ENCODE measurements at regions not wholly inside any gene's neighbourhood (a gene's known extent, or its start where the extent isn't known, plus 50 kb on each side); places are given as distances from the start of the nearest gene placed in this dataset.

DNA sequence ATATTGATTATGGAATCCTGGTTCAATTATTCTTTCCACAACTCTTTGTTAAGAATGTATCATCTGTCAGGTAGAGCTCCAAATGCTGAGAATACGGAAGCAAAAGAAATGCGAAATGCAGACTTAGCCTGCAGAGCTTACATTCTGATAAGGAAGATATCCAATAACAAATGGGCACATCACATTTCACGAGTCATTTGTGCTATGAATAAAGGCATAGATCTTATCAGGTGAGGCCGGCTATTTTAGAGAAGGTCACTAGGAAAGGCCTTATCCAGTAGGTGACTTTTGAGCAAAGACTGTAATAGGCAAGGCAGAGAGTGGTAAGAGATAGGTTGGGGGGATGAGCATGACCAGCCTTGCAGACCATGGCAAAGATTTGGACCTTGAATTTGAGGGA is 174.3 kb upstream of the SERPINE2 start:
- Histone ChIP-seq H3K9me3 (replicated peaks) (no peaks in the 10 kb centered on the region), H3K27ac (no peak overlapping the region), H3K27me3 (replicated peaks) (no peaks in the 10 kb centered on the region), H3K36me3 (no peaks in the 10 kb centered on the region), H3K4me1 (replicated peaks) (no peaks in the 10 kb centered on the region), H3K4me3 (no peak overlapping the region)
- no peak for DNase-seq (ENCODE audit: low read depth in 1 of 2, low spot score in 2 of 2)

DNA sequence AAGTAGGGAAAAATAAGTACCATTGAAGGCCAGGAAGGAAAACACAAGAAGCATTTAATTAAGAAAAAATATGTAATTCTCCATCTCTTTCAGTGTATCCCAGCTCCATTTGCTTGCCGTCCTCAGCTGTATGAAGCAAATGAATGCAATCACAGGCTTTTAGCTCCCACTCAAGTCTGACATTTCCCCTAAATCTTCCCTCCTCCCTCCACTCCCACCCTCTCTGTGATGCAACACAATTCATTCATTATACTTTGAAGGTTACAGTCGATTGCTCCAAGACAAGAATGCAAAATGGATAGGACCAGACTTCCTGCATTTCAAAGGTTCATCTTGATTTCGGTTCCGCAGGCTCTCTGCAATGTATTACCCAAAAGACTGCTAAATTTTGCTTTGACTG is 172.7 kb upstream of the SERPINE2 start:
- H3K27ac ChIP-seq: no peak overlapping the region
- no peaks in the 10 kb centered on the region for H3K27me3 ChIP-seq (replicated peaks)
- H3K36me3 ChIP-seq: no peaks in the 10 kb centered on the region
- DNase-seq (ENCODE audit: low read depth in 1 of 2, low spot score in 2 of 2): no peak
- H3K4me3 ChIP-seq: no peak overlapping the region
- no peaks in the 10 kb centered on the region for H3K4me1 ChIP-seq (replicated peaks)
- H3K9me3 ChIP-seq (replicated peaks): no peaks in the 10 kb centered on the region

DNA sequence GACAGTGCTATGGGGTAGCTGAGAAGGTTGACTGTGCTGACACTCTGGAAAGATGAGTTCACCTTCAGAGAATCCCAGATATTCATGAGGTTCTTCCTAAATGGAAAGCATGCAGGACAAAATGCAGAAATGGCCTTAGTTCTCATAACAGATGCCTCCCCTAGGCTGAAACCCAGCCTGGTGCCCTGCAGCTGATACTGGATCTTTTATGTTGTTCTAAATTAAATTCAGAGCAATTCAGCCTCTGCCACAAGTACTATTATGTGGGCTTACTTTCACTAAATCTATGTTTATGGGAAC is 172.0 kb upstream of the SERPINE2 start:
- H3K27ac ChIP-seq: no peak overlapping the region
- H3K4me3 ChIP-seq: no peak overlapping the region
- H3K36me3 ChIP-seq: no peaks in the 10 kb centered on the region
- no peak for DNase-seq (ENCODE audit: low read depth in 1 of 2, low spot score in 2 of 2)
- no peaks in the 10 kb centered on the region for H3K4me1 ChIP-seq (replicated peaks)
- H3K9me3 ChIP-seq (replicated peaks): no peaks in the 10 kb centered on the region
- no peaks in the 10 kb centered on the region for H3K27me3 ChIP-seq (replicated peaks)

DNA sequence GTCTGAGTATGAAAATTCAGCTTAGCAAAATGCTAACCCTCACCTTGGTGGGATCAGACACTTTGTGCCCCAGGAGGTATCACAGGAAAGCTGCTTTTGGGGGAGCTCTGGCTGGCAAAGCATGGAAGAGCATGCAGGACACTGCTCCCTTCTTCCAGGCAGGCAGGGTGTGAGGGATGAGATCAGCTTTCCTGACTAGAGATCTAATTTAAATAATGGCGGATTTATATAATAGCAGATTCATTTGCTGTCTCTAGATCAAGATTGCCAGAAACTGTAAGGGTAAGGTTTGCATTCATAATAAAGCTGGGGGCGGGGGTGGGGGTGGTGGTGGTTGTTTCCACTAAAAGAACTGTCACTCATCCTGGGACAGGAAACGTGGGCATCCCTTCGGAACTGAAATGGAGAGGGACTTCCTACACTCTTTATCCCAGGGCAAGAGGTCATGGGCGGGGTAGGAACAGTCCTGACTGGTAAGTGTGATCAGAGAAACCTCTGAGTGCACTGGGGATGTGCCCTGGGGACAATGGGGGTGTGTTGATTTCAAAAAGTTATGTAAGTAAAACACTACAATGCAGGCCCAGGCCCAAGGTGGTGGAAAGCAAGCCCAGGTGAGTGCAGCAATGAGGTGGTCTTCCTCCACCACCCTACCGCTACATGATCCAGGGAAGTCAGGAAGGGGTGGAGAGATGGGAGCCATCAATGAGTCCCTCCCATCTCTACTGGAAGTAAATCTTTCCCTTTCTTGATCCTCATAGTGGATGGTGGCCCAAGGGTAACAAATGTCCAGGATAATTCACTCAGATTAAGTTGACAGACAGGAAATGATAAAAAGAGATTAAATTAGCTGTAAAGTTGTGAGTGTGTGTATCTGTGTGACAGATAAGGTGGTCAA is 171.4 kb upstream of the SERPINE2 start:
- no peaks in the 10 kb centered on the region for H3K4me1 ChIP-seq (replicated peaks)
- H3K27ac ChIP-seq: no peak overlapping the region
- DNase-seq (ENCODE audit: low read depth in 1 of 2, low spot score in 2 of 2): no peak
- H3K9me3 ChIP-seq (replicated peaks): no peaks in the 10 kb centered on the region
- H3K36me3 ChIP-seq: no peaks in the 10 kb centered on the region
- no peaks in the 10 kb centered on the region for H3K27me3 ChIP-seq (replicated peaks)
- no peak overlapping the region for H3K4me3 ChIP-seq

DNA sequence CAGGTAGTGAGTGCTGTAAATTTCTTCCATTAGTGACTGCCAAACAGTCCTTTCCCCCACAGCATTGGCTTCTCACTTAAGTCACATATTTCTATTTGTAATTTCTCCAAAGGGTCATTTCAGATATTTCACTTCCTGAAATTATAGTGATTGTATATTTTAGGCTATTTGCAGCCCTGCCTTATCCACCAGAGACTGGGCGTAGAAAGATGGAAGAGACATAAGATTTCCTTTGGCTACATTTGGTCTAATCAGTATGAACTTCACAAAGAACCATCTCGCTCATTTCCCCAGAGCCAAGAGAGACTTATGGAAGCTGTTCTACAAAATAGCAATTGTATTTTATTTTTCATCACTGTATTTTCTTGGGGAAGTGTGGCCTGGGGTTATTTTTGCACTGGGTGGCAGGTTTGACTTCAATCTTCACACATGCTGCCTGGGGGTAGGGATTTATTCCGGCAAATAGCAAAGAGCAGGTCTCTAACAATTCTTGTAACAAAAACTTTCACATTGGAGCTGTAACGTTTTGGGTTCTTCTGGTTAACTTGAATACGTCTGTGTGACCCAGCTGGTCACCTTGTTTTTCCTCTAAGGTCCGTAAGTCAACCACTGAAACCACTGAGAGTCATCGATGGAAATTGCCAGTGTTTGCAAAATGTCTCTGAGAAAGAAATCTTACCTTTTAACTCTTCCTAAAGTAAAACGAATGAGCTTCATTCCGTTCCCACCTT is 170.6 kb upstream of the SERPINE2 start:
- Histone ChIP-seq H3K4me1 (replicated peaks) (no peaks in the 10 kb centered on the region), H3K4me3 (no peak overlapping the region), H3K27ac (no peak overlapping the region), H3K36me3 (no peaks in the 10 kb centered on the region), H3K9me3 (replicated peaks) (no peaks in the 10 kb centered on the region), H3K27me3 (replicated peaks) (no peaks in the 10 kb centered on the region)
- no peak for DNase-seq (ENCODE audit: low read depth in 1 of 2, low spot score in 2 of 2)

DNA sequence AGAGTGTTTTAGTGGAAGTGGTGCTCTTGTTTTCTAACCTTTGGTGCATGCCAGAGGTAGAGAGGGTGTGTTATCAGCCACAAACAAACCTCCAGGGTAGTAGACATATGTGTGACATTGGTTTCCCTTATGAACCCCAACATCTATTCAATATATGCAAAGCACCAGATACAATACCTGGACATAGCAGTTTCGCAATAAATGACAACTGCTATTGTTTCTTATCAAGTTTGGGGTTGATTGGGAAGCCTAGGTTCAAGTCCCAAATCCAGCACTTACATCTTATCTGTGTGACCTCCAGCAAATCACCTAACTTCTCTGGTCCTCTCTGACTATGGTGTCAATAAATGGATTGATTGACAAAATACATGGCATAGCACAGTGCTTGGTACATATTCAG is 169.4 kb upstream of the SERPINE2 start:
- Histone ChIP-seq H3K27me3 (replicated peaks) (no peaks in the 10 kb centered on the region), H3K27ac (no peak overlapping the region), H3K36me3 (no peaks in the 10 kb centered on the region), H3K4me3 (no peak overlapping the region), H3K4me1 (replicated peaks) (no peaks in the 10 kb centered on the region), H3K9me3 (replicated peaks) (no peaks in the 10 kb centered on the region)
- DNase-seq (ENCODE audit: low read depth in 1 of 2, low spot score in 2 of 2): no peak

DNA sequence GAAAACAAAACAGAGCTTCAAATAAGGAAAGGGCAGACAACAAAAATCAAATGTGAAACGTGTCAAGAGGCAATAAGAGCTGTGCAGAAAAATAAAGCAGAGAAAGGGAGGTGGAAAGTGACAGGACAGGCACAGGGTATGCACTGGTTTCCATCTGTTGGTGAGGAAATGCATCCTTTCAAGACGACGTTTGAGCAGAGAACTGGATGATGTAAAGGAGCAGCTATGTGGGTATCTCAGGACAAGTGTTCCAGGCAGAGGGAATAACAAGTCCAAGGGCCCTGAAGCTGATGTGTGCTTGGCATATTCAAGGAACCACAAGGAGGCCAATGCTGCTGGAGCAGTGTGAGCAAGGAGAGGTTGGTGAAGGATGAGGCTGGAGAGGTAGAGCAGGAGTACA is 168.9 kb upstream of the SERPINE2 start:
- H3K4me3 ChIP-seq: no peak overlapping the region
- H3K27ac ChIP-seq: no peak overlapping the region
- H3K27me3 ChIP-seq (replicated peaks): no peaks in the 10 kb centered on the region
- no peaks in the 10 kb centered on the region for H3K9me3 ChIP-seq (replicated peaks)
- no peak for DNase-seq (ENCODE audit: low read depth in 1 of 2, low spot score in 2 of 2)
- H3K36me3 ChIP-seq: no peaks in the 10 kb centered on the region
- H3K4me1 ChIP-seq (replicated peaks): no peaks in the 10 kb centered on the region

DNA sequence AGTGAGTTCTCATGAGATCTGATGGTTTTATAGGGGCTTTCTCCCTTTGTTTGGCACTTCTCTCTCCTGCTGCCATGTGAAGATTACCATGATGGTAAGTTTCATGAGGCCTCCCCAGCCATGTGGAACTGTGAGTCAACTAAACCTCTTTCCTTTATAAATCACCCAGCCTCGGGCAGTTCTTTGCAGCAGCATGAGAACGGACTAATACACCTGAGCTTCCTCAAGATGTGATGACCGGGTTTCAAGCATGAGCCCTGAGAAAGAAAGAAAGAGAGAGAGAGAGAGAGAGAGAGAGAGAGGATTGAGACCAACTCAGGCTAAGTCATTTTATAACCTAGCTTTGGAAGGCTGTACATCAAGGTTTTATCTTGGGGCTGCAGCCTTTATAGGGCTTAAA is 167.7 kb upstream of the SERPINE2 start:
- no peak overlapping the region for H3K4me3 ChIP-seq
- H3K27ac ChIP-seq: no peak overlapping the region
- H3K4me1 ChIP-seq (replicated peaks): no peaks in the 10 kb centered on the region
- H3K36me3 ChIP-seq: no peaks in the 10 kb centered on the region
- H3K9me3 ChIP-seq (replicated peaks): no peaks in the 10 kb centered on the region
- DNase-seq (ENCODE audit: low read depth in 1 of 2, low spot score in 2 of 2): no peak
- no peaks in the 10 kb centered on the region for H3K27me3 ChIP-seq (replicated peaks)

DNA sequence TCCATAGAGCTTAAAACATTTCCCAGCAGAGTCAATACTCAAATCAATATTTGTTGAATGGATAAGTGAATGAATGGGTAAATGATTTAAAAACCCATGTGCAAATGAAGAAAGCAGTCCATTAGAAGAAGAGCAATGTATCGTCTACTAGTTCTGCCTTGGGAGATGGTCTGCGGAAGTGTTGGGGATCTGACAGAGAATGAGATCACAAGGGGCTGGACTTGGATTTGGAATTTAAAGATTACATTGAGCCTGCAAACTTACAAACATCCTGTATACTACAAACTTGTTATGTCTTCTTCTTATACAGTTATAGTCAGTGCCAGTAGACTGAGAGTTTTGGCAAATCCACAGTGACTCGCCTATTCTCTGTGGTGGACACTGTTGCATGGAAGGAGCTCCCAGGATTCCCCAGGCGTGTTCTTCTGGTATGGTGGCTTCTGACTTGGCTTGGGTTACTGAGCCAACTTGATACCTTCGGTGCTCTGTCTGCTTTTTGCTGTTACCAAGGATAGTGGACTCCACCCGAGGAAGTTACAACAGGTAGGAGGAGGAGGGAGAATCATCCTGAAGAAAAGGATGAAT is 163.3 kb upstream of the SERPINE2 start:
- no peaks in the 10 kb centered on the region for H3K4me1 ChIP-seq (replicated peaks)
- H3K27ac ChIP-seq: no peak overlapping the region
- no peaks in the 10 kb centered on the region for H3K27me3 ChIP-seq (replicated peaks)
- H3K9me3 ChIP-seq (replicated peaks): no peaks in the 10 kb centered on the region
- DNase-seq (ENCODE audit: low read depth in 1 of 2, low spot score in 2 of 2): no peak
- H3K4me3 ChIP-seq: no peak overlapping the region
- no peaks in the 10 kb centered on the region for H3K36me3 ChIP-seq

DNA sequence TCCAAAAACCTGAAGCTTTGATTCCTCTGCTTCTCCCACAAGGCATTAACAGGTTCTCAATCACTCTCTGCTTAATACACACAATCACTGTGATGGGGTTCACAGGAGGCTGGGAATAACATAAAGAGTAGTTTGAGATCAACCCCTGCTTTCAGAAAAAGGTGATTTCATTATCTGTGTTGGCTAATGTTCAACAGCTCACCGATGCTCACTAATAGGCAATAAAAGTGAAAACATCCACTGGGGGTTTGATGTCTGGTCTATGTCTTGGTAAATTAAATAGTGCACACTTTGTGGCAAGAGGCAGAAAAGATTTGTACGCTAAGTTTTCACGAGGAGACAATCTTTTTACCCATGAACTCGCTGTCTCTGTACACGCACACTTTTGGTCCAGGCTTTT is 159.3 kb upstream of the SERPINE2 start:
- Histone ChIP-seq H3K9me3 (replicated peaks) (no peaks in the 10 kb centered on the region; the same call in 1 of the 2 replicates), H3K4me3 (no peak overlapping the region), H3K27ac (no peak overlapping the region), H3K36me3 (no peaks in the 10 kb centered on the region), H3K4me1 (replicated peaks) (no peaks in the 10 kb centered on the region), H3K27me3 (replicated peaks) (no peaks in the 10 kb centered on the region)
- DNase-seq (ENCODE audit: low read depth in 1 of 2, low spot score in 2 of 2): no peak

DNA sequence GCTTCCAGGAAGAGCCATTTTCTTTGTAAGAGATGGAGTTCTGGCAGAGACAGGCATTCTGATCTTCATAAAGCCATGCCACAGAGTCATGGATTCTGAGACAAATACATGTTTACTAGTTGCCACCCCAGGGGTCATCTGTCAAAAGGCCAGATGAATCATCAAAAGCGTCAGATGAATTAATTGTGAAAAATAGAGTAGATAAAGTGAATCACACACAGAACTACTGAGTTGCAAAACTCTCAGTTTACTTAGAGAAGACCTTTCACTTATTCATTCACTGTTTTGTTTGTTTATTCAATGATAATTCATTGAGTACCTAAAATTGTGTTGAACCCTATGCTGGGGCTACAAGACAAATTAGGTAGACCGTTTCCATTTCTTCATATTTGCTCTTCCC is 157.7 kb upstream of the SERPINE2 start:
- H3K27ac ChIP-seq: no peak overlapping the region
- H3K36me3 ChIP-seq: no peaks in the 10 kb centered on the region
- DNase-seq (ENCODE audit: low read depth in 1 of 2, low spot score in 2 of 2): no peak
- H3K27me3 ChIP-seq (replicated peaks): no peaks in the 10 kb centered on the region
- no peak overlapping the region for H3K4me3 ChIP-seq
- H3K9me3 ChIP-seq (replicated peaks): no peaks in the 10 kb centered on the region; the same call in 1 of the 2 replicates
- H3K4me1 ChIP-seq (replicated peaks): no peaks in the 10 kb centered on the region

DNA sequence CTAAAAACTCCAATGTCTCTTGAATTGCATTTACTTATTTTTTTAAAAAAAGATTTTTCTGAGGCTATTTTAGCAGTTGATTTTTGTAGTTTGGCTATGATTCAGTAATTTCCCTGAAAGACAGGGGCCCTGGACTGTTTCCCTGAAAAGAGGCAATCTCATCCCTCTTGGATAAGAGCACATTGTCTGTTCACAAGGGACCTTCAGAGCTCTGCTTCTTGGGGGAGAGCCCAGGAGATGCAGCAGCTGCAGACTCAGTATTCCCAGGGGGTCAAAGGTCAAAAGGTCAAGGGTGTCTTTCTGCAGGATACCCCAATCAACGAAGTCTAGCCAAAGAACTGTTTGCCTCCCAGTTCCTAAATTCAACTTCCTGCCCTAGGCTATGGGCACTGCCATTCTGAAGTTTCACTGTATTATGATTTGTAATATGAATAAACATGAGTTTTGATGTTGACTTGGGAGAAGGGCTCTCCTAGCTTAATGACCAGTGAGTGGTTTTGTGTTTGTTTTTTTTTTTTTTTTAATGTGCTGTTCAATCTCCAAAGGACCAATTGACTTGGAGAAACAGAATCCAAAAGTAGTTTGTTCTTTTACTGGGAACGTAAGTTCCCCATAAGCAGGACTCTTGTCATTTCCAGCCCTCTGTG is 157.0 kb upstream of the SERPINE2 start:
- no peak for DNase-seq (ENCODE audit: low read depth in 1 of 2, low spot score in 2 of 2)
- no peaks in the 10 kb centered on the region; the same call in 1 of the 2 replicates for H3K9me3 ChIP-seq (replicated peaks)
- no peaks in the 10 kb centered on the region for H3K4me1 ChIP-seq (replicated peaks)
- no peak overlapping the region for H3K4me3 ChIP-seq
- H3K27ac ChIP-seq: no peak overlapping the region
- no peaks in the 10 kb centered on the region for H3K27me3 ChIP-seq (replicated peaks)
- H3K36me3 ChIP-seq: no peaks in the 10 kb centered on the region

DNA sequence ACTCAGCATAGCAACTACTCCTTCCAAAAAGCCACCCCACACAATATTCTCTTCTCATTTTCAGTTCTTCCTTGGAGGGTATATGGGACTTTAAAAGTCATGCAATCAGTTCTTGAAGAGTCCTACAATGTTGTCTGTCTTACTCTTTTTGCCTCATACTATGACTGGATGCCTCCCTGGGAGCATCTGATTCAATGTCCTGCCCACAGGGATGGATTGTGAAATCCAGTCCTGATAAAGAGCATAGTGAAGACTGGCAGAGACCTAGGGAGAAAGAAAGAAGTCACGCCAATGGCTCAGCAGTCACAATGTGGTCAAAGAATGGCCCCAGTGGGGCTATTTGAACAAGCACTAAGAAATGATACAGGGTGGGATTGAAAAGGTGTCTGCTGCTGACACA is 155.1 kb upstream of the SERPINE2 start:
- no peak overlapping the region for H3K4me3 ChIP-seq
- no peak for DNase-seq (ENCODE audit: low read depth in 1 of 2, low spot score in 2 of 2)
- no peaks in the 10 kb centered on the region for H3K36me3 ChIP-seq
- no peaks in the 10 kb centered on the region; the same call in 1 of the 2 replicates for H3K9me3 ChIP-seq (replicated peaks)
- no peaks in the 10 kb centered on the region for H3K27me3 ChIP-seq (replicated peaks)
- H3K4me1 ChIP-seq (replicated peaks): no peaks in the 10 kb centered on the region
- H3K27ac ChIP-seq: no peak overlapping the region

DNA sequence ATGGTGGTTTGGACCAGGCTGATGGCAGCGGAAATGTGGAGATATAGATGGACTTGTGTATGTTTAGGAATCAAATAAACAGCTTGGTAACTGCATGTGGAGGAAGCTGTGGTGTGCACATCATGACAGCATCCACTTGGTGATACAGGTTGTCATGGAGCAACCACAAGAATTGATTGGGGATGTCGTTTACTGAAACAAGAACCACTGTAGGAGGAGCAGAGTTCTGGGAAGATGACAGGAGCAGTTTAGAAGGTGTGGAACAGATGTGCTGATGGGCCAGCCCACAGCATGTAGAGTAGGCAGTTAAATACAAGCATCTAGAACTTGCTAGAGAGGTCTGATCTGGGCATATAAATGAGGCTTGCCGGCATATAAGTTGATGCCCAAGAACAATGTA is 152.4 kb upstream of the SERPINE2 start:
- Histone ChIP-seq H3K9me3 (replicated peaks) (no peaks in the 10 kb centered on the region; the same call in 1 of the 2 replicates), H3K4me3 (no peak overlapping the region), H3K27me3 (replicated peaks) (no peaks in the 10 kb centered on the region), H3K36me3 (no peaks in the 10 kb centered on the region), H3K27ac (no peak overlapping the region), H3K4me1 (replicated peaks) (no peaks in the 10 kb centered on the region)
- DNase-seq (ENCODE audit: low read depth in 1 of 2, low spot score in 2 of 2): no peak
